Neuron (in vitro differentiated cells): ENCODE measurements at regions not wholly inside any gene's neighbourhood (a gene's known extent, or its start where the extent isn't known, plus 50 kb on each side); places are given as distances from the start of the nearest gene placed in this dataset.

Experiments
- H2AFZ ChIP-seq: one replicate; pipeline ENCODE4 v1.6.1; 2013; ENCODE audit warnings: low read depth, mild to moderate bottlenecking, inconsistent platforms, low read length, moderate library complexity
- H3K27me3 ChIP-seq: one replicate; pipeline ENCODE4 v1.6.1; 2013; ENCODE audit warnings: low read length; ENCODE audit not compliant: insufficient read depth
- H3K36me3 ChIP-seq: one replicate; pipeline ENCODE4 v1.6.1; 2013; ENCODE audit warnings: low read length; ENCODE audit not compliant: insufficient read depth
- H3K4me1 ChIP-seq: one replicate; pipeline ENCODE4 v1.6.1; 2013; ENCODE audit warnings: low read length; ENCODE audit not compliant: insufficient read depth
- H3K4me3 ChIP-seq: 2 replicates; pipeline ENCODE4 v1.5.1; 2013; ENCODE audit warnings: mild to moderate bottlenecking, low read length, moderate library complexity
- H3K9me3 ChIP-seq: one replicate; pipeline ENCODE4 v1.6.1; 2013; ENCODE audit warnings: low read length

DNA sequence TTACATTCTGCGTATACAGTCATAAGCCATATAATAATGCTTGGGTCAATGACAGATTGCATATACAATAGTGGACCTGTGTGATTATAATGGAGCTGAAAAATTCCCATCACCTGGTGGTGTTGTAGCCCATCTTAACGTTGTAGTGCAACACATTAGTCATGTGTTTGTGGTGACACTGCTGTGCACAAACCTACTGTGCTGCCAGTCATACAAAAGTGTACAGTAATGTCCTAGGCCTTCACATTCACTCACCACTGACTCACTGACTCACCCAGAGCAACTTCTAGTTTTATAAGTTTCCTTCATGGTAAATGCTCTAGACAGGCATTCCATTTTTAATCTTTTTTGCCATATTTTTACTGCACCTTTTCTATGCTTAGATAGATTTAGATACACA, 194.8 kb upstream of the SEL1L start:
- no peaks in the 10 kb centered on the region for H3K9me3 ChIP-seq
- H3K36me3 ChIP-seq: no peaks in the 10 kb centered on the region
- H3K4me3 ChIP-seq: no peak overlapping the region
- no peaks in the 10 kb centered on the region for H3K4me1 ChIP-seq
- H3K27me3 ChIP-seq: no peaks in the 10 kb centered on the region
- no peak overlapping the region for H2AFZ ChIP-seq

DNA sequence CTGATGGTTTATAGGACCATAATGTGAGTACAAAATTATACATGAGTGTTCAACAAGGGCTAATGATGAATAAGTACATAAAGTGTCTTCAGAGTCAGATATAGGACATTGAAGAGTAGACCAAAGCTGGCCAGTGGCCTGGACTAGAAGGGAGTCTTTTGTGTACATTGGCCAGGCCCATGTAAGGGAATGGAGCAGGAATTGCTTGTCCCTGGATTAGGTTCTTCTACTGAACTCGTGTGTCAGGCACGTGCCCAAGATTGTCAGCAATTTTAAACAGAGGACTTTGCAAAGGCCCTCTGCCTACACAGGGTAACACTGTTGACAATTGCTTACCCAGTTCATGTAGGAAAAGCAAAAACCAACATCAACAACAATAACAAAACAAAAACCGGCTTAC, 196.0 kb upstream of the SEL1L start:
- Histone ChIP-seq H3K4me1 (no peaks in the 10 kb centered on the region), H3K4me3 (no peak overlapping the region), H3K27me3 (no peaks in the 10 kb centered on the region), H2AFZ (no peak overlapping the region), H3K9me3 (no peaks in the 10 kb centered on the region), H3K36me3 (no peaks in the 10 kb centered on the region)

DNA sequence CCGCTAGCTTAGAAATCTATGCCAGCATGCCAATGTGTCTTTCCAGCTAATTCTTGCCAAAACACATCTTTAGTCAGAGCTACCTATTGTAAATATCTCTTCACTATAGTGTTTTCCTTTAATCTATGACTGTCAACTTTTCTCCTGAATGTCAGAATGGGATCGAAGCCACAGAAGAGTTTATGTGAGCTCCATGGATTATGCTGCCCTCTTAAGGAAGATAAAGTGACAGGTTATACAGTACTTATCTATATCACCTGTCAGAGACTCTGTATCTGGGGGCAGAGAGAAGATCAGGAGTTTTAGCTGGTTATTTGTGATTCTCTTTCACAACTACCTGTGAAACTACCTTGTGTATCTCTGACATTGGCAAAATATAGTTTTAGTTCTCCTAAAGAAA, 204.3 kb upstream of the SEL1L start:
- Histone ChIP-seq H3K4me3 (no peak overlapping the region), H3K27me3 (no peaks in the 10 kb centered on the region), H3K4me1 (no peaks in the 10 kb centered on the region), H2AFZ (no peak overlapping the region), H3K36me3 (no peaks in the 10 kb centered on the region), H3K9me3 (no peaks in the 10 kb centered on the region)

DNA sequence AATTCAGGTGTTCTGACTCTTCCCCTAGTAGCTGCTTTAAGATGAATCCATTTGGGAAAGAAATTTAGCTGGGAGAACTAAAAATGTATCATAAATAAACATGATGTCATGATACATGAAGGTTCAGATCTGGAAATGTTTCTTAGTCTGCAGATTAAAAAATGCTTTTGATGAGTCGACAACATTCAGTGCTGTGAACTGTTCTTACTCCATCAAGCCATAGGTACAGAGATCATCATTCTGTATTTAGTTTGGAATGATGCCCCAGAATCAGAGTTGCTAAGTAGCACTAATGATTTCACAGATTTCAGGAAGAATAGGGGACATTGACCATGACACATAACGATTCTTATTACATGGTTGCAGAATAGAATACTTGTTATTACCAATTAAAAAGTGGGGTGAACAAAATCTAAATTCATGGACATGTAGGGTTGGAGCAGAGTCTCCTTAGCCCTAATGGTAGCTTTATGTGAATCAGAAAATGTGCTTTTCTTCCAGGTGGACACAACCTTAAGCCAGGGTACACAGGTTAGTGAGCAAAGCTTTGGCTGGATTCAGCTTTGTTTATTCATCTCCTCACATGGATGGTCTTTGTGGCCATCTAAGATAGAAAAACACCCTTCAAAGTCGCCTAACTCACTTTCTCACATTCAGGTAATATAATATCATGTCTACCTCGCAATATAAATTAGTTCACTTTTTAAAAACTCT, 205.4 kb upstream of the SEL1L start:
- H3K9me3 ChIP-seq: no peaks in the 10 kb centered on the region
- no peaks in the 10 kb centered on the region for H3K36me3 ChIP-seq
- H3K4me3 ChIP-seq: no peak overlapping the region
- no peaks in the 10 kb centered on the region for H3K27me3 ChIP-seq
- H3K4me1 ChIP-seq: no peaks in the 10 kb centered on the region
- no peak overlapping the region for H2AFZ ChIP-seq

DNA sequence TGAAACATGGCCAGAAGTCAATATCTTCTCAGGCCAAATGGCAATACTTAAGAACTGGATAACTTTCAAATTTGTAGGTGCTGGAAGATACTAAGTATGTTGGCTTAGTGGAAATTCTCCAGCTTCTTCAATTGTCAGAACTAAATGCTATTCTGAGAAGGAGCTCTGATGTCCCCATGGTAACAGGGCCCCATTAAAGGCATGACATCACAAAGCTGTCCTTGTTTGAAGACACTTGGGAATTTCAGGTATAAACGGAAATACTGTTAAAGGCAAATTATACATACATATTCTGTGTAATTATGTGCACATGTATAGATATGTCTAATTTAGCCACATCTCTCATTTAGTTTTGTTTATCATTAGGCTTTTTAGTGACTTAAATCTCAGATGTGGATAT, 210.0 kb upstream of the SEL1L start:
- Histone ChIP-seq H3K36me3 (no peaks in the 10 kb centered on the region), H3K4me1 (no peaks in the 10 kb centered on the region), H3K4me3 (no peak overlapping the region), H2AFZ (no peak overlapping the region), H3K9me3 (no peaks in the 10 kb centered on the region), H3K27me3 (no peaks in the 10 kb centered on the region)

DNA sequence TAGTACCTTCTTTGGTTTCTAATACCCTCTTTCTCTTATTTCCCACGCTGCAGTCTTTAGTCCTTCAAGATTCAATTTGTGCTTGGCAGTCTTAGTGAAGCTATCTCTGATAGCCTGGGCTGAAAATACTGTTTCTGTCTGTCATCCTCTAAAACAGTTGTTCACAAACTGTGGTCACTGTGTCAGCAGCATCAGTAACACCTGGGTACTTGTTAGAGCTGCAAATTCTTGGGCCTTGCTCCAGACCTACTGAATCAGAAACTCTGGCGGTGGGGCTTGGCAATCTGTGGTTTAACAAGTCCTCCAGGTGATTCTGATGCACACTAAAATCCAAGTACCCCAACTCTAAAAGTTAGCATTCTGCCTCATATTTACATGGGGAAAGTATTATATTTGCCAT, 217.5 kb upstream of the SEL1L start:
- no peak overlapping the region for H3K4me3 ChIP-seq
- no peaks in the 10 kb centered on the region for H3K4me1 ChIP-seq
- no peaks in the 10 kb centered on the region for H3K9me3 ChIP-seq
- H3K36me3 ChIP-seq: no peaks in the 10 kb centered on the region
- no peak overlapping the region for H2AFZ ChIP-seq
- H3K27me3 ChIP-seq: no peaks in the 10 kb centered on the region

DNA sequence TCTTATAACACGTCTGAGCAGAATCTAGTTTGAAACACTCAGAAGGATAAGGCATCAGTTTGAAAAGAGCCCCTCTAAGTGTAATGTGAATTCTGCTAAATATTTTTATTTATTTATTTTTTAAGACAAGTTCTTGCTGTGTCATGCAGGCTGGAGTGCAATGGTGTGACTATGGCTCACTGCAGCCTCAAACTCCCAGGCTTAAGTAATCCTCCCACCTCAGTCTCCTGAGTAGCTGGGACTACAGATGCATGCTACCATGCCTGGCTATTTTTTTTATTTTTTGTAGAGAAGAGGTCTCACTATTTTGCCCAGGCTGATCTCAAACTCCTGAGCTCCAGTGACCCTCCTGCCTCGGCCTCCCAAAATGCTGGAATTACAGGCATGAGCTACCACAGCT, 225.9 kb upstream of the SEL1L start:
- no peaks in the 10 kb centered on the region for H3K27me3 ChIP-seq
- no peaks in the 10 kb centered on the region for H3K9me3 ChIP-seq
- H3K36me3 ChIP-seq: no peaks in the 10 kb centered on the region
- no peak overlapping the region for H3K4me3 ChIP-seq
- H2AFZ ChIP-seq: no peak overlapping the region
- H3K4me1 ChIP-seq: no peaks in the 10 kb centered on the region

DNA sequence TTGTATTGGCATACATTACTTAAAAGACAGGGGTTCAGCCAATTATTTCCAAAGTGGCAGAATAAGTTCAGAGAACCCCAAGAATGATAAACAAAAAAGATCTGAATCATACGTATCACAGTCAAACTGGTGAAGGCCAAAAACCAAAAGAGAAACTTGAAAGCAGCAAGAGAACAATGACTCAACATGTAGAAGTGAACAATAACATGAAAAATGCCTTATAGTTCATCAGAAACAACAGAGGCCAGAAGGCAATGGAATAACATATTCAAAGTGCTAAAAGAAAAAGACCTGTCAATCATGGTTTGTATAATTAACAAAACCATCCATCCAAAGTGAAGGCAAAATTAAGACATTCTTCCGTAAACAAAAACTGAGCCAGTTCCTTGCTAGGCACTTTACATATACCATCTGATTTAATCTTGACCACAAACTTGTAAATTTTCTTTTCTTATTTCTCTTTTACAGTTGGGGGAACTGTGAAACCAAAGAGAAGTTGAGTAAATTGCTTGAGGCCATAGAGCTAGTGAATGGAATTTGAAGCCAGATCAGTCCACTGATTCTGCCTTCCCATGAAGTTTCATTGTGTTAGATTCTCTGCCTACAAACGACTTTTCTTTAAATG, 232.1 kb upstream of the SEL1L start:
- H3K4me1 ChIP-seq: peaks cover 18% of the 10 kb centered on the region
- no peaks in the 10 kb centered on the region for H3K9me3 ChIP-seq
- no peaks in the 10 kb centered on the region for H3K27me3 ChIP-seq
- H2AFZ ChIP-seq: no peak overlapping the region
- H3K4me3 ChIP-seq: no peak overlapping the region
- no peaks in the 10 kb centered on the region for H3K36me3 ChIP-seq

DNA sequence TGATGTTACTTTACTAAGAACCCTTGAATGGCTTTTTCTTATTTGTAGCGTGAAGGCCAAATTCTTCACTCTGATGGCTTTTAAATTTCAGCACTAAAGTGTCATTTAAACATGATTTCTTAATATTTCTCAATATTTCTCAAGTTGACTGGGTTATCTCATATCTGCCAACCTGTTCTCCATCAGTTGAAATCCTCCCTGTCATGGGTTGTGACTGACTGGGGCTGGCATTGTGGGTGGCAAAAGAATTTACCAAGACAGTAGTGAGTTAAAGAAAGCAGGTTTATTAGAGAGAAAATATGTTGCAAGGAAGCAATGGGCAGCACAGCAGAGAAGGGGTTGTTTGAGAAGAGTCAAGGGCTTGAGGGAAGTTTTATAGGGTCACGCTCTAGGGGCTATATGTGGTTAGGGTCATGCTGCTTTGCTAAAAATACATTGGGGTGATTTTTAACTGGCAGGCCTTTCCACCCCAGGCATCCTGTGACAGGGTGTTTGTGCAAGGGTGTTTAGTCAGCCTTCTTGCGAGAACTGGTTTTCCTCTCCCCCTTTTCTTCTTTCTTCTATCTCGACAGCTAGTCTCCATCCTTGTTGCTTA, 232.8 kb upstream of the SEL1L start:
- Histone ChIP-seq H3K9me3 (no peaks in the 10 kb centered on the region), H3K4me1 (peaks cover 18% of the 10 kb centered on the region), H3K36me3 (no peaks in the 10 kb centered on the region), H2AFZ (no peak overlapping the region), H3K27me3 (no peaks in the 10 kb centered on the region), H3K4me3 (no peak overlapping the region)

DNA sequence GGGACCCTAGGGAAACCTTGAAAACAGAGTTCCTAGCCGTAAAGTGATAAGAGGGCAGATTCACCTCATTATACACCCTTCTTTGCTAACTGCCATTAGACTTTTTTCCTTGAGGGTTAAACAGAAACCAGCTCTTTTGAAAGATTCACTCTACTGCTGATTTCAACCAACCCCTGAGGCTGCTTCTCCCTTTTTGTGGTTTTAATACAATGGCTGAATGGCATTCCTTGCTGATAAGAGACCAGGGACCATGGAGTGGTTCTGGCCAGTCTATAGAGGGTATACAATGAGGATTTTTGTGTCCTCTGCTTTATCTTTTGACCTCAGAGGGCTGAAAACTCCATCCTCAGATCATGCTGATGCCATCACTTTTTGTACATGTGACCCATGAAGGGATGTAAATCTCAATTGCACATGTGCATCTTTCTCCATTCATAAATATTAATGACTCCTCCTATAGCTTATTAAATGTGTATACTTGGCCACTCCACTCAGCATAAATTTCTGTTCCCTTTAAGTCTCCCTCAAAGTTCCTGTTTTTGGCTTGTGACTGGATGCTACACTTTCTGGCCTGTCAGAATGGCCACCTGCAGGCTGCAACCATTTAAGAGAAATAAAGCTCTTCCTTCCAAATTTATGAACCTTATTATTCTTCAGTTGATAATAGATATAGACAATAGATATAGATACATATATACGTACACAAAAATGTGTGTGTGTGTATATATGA, 233.8 kb upstream of the SEL1L start:
- no peak overlapping the region for H3K4me3 ChIP-seq
- H3K4me1 ChIP-seq: peaks cover 18% of the 10 kb centered on the region
- no peaks in the 10 kb centered on the region for H3K9me3 ChIP-seq
- H3K27me3 ChIP-seq: no peaks in the 10 kb centered on the region
- no peaks in the 10 kb centered on the region for H3K36me3 ChIP-seq
- H2AFZ ChIP-seq: no peak overlapping the region

DNA sequence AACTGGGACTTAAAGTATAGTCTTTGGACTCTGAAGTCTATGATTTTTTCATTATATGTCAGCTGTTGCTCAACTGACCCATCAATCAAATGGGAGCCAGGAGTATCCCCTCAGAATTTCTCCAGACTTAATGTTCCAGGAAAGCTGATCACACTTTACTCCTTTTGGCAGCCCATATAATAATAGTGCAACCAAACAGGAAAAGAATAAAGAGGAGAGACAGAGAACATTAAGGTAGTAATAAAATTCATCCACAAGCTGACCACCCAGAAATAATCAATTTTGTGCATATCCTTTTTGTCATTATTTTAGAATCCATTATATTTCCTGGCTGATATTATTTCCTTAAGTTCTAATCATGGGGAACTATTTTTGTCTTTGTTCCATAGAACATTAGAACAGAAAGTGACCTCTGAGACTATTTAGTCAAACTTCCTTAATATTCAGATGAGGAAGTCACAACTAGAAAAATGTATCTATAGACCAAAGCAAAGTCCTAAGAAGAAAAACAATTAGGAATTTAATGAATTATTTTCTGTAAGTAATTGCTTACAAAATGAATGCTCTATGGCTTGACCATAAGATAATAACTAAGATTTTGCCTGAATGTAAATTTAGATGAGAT, 238.1 kb upstream of the SEL1L start:
- no peak overlapping the region for H3K4me3 ChIP-seq
- no peak overlapping the region for H2AFZ ChIP-seq
- no peaks in the 10 kb centered on the region for H3K27me3 ChIP-seq
- peaks cover 7% of the 10 kb centered on the region for H3K4me1 ChIP-seq
- no peaks in the 10 kb centered on the region for H3K9me3 ChIP-seq
- H3K36me3 ChIP-seq: no peaks in the 10 kb centered on the region

DNA sequence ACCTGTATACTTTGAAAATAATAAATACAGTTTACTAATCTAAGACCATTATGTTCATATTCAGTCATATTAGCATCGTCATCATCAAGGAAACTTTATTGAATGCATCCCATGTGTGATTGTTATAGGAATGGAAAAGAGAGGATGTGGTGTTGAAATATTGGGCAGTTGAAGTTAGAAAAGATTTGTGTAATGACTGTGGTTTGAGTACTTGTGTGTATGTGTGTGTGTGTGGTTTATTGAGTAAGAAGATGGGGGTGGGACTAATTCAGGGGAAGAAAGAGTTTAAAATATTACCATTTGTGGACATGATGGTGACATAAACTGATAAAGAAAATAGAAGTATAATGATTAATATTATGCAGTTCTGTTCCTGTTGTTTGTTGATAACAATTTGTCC, 238.7 kb upstream of the SEL1L start:
- Histone ChIP-seq H3K27me3 (no peaks in the 10 kb centered on the region), H3K9me3 (no peaks in the 10 kb centered on the region), H3K4me1 (peaks cover 3% of the 10 kb centered on the region), H3K4me3 (no peak overlapping the region), H3K36me3 (no peaks in the 10 kb centered on the region), H2AFZ (no peak overlapping the region)

DNA sequence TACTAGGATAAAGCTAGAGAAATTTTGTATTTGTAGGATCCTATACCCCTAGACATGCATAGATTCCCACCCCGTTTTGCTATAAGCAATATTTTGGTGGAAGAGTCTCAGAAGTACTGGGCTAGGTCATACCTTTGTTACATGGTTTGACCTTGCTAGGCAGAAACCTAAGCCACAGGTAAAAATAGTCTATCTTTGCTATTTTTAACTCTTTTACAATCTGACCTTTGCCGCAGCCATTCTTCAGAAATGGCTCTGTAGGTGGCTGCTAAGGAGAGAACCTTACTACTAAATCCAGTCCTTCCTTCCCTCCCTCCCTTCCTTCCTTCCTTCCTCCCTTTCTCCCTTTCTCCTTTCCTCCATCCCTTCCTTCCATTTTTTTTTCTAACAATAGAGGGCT, 242.9 kb upstream of the SEL1L start:
- Histone ChIP-seq H3K4me1 (no peaks in the 10 kb centered on the region), H3K36me3 (no peaks in the 10 kb centered on the region), H3K4me3 (no peak overlapping the region), H2AFZ (no peak overlapping the region), H3K9me3 (no peaks in the 10 kb centered on the region), H3K27me3 (no peaks in the 10 kb centered on the region)
